Inferior parietal cortex (tissue), 1 donor: ENCODE measurements at regions not wholly inside any gene's neighbourhood (a gene's known extent, or its start where the extent isn't known, plus 50 kb on each side); places are given as distances from the start of the nearest gene placed in this dataset.
"Not testable (repeated sequence)": the region's sequence is repeated elsewhere in the genome, so short reads cannot be mapped to it uniquely, and the experiment has no call there.

Source experiments
- DNase-seq: peaks from one replicate; pipeline ENCODE4 v3.0.0-alpha.2; 2016; ENCODE audit errors: extremely low spot score

DNA sequence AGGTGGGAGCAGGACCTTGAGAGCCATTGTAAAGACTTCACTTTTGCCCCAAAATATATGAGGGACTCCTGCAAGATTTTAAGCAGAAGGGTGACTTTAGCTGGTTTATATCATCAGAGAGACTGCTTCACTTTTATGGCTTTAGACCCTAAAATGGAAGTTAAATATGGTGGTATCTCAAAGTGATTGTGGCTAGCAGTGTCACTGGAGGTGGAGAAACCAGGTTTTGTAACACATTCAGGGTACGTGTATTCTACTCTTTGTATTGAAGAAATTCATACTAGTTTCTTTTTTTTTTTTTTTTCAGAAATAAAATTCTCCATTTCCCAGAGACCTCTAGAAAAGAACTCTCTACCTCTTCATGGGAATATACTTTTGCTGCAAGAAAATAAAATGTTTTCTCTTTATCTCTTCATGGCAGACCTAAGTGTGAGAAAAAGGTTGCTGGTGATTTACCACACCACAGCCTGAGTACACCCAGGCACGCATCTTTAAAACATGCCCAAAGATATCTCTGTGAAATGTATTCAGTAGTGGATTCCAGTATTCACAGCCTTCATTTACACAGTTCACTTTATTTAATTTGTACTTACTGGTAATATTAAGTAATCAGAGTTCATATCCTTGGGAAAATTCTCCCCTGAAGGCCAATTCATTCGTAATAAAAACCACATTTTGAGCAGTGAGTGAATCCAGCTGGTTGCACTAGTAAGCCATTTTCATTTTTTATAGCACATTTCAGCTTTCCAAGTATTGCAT is 74.3 kb upstream of the GUCY1A1 start:
- no peak for DNase-seq

DNA sequence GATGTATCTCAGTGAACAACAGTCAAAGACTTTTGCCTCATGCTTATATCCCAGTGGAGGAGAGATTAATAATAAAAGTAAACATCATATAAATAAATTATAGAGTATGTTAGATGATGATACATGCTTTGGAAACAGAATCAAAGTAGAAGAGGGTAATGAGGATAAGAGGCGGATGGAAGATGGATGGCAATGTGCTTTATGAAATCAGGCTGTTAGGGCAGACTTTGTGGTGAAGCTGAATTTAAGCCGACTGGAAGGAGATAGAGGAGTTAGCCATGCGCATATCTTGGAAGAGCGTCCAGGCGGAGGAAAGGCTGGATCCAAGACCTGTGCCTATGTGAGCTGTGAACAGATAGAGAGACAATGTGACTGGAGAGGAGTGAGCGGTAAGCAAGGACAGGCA is 74.9 kb upstream of the GUCY1A1 start:
- DNase-seq: no peak

DNA sequence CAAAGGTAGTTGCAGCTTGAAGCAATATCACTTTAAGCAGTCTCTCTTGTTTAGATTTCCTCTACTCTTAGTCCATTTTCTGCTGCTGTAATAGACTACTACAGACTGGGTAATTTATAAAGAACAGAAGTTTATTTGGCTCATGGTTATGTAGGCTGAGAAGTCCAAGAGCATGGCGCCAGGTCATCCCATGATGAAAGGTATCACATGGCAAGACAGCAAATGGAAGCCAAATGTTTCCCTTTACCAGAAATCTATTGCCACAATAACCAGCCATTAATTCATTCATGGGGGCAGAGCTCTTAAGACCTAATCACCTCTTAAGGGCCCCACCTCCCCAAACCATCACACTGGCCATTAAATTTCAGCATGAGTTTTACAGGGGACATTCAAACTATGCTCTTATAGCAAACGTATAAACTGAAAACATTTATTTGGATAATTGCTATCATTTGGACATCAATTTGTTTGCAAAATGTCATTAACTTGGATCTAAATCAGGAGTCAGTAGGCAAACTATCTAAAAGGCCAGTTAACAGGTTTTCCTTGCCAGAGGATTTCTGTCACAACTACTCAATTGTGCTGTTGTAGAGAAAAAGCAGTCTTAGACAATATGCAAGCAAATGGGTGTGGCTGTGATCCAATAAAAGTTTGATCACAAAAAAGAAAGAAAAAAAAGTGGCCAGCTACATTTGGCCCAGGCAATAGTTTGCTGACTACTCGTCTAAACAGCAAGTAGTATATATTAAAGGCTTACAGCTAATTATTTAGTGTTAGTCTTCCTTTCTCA is 75.7 kb upstream of the GUCY1A1 start:
- no peak for DNase-seq

DNA sequence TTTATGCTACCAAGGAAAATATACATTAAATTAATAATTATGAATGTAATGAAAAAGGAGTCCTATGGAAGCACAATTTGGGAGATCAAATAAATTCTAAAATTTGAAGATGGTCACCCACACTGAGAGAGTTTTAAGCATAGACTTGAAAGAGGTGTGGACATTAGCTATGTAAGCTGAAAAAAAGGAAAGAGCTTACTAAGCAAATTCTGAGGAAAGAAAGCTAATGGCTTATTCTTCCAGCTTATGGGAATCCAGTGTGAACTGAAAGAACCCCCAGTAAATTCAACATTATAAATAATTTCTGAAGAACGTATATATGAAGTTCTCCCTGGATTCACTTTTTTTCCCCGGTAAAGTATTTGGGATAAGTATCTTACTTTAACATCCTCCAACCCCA is 78.2 kb upstream of the GUCY1A1 start:
- no peak for DNase-seq

DNA sequence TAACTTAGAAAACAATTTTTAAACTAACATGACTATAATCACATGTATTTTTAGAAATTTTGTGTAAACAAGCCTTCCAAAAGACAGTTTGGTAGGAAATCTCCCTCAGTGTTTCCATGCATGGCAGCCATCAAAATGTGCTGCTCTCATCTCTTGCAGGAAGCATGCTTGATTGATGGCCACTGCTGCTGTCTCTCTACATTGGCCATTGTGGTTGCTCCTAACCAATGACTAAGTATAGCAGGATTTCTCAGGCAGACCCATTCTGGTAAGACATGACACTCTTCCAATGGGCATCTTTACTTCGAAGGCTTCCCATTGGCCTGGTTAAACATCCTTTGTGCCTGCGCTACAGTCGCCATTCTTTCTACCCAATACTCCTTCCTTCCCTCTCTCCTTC is 78.9 kb upstream of the GUCY1A1 start:
- DNase-seq: no peak

DNA sequence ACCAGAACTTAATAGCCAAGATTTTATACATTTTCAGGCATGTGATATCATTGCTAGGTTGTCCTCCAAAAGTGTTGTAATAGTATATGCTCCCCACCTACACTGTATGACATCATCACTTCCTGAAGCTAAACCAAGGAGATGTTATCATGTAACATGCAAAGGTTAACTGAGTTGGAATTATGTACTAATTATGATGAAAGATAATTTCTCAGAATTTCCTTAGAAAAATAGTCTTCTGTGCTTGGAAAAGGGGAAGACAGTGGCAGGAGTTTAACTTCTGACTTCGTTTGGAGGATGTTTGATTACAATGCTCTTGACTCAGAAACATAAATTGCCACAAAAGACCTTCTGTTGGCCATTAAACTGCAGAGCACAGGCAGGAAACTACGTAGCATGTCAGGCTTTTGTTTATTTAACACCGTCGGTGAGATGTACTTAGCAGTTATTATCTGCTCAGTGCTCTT is 83.6 kb upstream of the GUCY1A1 start:
- no peak for DNase-seq

DNA sequence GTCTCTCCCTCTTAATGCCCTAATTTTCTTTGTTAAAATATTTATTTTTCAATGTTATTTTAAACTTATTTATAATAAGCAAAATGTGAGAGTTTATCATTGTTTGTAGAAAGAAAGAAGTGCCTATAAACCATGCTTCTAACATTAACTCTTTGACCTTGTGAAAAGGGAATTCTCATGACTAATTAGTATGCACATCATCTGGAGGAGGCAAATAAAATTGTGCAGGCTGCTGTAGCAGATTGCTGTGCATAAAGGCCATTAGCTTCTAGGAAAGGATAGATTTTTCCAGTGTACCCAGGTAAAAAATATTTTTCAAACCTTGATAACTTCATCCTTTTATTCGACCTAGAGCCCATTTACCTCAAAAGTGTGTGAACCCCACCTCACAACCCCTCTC is 84.6 kb upstream of the GUCY1A1 start:
- DNase-seq: no peak

DNA sequence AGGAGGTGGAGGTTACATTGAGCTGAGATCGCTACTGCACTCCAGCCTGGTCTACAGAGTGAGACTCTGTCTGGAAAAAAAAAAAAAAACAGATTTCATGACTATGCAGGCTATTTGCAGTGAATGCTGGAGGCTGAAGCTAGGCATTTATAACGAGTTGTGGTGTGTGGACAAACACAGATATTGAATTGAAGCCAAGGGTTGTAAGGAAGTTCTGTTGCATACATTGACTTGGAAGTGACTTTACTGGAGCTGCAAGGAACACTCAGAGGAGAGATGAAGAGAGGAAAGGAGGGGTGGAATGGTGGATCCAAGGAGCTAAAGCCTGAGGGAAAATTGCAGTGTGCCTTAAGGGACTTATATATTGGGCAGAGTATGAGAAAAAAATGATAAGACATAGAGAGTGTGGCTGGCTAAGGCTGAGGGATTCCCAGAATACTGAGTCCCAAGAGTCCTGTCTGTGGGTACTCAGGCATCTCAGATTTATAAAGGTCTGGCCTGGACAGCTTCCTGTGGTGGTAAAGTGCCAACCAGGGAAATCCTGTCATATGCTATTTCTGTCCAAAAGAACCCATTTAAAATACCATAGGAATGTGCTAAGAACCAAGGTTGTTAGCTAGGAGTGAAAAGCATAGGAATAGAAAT is 87.8 kb upstream of the GUCY1A1 start:
- no peak for DNase-seq

DNA sequence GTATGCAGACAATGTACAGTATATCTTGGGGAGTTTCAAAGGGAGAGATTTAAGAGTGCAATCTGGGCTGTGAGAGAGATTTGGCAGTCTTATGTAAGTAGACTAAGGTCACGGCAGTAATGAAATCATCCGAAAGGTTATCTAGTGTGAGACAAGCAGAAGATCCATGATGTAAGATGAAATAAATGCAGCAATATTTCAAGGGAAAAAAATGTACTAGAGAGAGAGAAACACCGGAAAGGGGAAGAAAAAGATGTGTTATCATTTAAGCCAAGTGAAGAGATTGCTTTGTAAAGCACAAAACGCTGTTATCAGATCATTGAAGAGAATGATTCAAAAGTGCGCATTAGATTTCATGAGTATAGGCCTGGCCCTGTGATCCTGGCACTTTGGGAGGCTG is 88.4 kb upstream of the GUCY1A1 start:
- DNase-seq: no peak

DNA sequence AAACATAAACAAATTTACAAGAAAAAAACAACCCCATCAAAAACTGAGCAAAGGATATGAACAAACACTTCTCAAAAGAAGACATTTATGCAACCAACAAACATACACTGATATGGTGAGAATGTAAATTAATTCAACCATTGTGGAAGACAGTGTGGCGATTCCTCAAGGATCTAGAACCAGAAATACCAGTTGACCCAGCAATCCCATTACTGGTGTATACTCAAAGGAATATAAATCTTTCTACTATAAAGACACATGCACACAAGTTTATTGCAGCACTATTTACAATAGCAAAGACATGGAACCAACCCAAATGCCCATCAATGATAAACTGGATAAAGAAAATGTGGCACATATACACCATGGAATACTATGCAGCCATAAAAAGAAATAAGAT is 92.3 kb upstream of the GUCY1A1 start:
- DNase-seq: not testable (repeated sequence)

DNA sequence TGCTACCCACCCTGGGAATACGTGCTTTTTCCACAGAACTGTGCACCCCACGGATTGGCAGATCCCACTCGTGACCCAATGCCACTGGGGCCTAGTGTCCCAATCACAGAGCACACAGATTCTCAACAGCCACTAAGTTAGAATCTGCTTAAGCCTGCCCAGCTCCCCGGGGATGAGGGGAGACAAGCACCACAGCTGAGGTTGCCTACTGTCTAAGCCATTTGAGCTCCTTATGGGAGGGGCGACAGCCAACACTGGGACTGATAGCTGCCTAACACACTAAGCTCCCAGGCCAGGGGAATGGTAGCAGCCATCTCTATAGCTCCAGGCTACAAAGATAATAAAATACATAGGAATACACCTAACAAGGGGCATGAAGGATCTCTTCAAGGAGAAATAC is 93.5 kb upstream of the GUCY1A1 start:
- no peak for DNase-seq

DNA sequence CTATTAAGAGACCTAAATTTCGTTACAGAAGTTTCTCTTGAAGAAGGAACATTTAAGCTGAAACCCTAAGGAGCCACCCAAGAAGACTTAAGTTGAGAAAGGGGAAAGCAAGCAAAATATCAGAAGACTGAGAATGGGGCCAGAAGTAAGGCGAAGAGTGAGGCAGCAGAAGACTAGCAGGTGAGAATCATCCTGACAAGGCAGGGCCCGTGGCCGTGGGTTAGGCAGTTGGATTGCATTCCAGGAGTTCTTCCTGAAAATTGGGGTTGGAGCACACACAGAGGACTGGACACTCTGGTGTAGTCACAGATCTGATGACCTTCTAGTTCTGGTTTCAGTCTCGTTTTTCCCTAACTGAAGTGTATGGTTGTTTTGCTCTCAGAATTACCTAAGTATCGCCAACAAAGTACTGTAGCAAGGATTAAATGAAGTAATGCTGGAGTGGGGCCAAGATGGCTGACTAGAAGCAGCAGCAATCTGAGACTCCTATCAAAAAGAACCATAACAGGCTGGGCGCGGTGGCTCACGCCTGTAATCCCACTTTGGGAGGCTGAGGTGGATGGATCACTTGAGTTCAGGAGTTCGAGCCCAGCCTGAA is 94.4 kb upstream of the GUCY1A1 start:
- no peak for DNase-seq

DNA sequence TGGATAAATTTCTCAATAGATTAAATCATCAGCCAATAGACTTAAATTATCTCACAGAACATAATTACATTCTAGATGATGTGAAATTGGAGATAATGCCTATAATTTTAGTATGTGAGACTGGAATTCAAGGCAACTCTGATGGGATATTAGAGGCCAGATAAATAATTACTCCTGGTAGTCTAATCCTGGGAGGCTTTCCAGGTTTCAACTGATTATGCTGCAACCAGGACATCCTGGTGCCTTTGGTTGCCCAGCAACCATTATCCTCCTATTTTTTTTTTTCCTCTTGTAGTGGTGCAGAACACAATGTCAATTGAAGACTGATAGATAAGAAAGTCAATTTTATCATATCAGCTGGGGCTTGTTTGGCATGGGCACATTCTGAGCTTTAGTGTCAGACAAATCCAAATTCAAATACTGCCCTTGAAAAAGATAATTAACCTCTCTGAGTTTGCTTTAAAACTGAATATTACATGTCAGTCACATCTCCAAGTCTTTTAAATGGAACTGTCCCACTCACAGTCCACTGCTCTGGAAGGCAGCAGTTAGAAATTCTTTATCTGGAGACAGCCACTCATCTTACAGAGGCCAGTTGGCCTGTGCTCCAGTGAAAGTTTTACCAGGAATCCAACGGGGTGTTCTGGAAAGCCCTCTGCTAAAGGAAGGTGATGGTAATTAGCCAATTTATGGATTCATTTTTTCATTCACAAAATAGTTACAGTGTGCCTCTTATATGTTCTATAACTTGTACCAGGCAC is 95.3 kb upstream of the GUCY1A1 start:
- DNase-seq: no peak

DNA sequence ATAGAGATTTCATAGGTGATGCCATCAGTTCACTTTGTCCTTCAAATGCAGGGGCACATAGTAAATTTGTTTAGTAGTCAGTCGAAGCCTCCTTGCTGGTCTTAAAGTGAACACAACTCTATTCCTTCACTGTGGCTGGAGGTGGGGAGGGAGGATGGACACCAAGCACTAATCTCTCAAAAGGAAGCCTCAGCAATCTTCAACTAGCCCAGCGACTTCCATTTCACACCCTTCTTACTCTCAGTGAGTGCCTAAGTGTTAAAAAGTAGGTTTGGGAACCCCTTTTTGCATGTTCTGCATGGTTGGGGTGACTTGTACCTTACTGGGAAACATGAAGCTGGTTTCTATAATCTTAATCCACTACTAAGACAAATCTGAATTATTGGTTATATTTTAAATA is 96.0 kb upstream of the GUCY1A1 start:
- no peak for DNase-seq

DNA sequence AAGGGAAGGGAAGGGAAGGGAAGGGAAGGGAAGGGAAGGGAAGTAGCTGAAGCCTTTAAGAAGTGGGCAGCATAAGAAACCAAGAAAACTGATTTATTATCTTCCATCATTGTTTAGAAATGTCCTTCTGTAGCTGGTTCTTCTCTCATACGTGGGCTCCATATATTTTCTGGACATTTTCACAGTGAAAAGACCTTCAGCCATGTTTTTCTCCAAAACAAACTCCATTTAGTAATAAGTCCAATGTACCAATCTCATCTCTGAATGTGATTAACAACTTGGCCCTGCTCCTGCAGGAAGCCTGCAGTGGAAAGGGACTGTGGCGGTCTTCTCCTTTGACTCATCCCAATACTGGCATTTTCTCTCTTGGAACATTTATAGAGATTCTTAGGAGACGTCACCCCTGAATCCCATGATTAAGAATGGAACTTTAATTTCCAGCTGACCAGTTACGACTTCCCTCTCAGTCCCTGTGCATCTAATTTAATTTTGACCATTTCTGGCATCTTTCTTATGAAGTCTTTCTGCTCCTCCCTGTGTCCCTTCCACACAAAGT is 96.6 kb upstream of the GUCY1A1 start:
- no peak for DNase-seq

DNA sequence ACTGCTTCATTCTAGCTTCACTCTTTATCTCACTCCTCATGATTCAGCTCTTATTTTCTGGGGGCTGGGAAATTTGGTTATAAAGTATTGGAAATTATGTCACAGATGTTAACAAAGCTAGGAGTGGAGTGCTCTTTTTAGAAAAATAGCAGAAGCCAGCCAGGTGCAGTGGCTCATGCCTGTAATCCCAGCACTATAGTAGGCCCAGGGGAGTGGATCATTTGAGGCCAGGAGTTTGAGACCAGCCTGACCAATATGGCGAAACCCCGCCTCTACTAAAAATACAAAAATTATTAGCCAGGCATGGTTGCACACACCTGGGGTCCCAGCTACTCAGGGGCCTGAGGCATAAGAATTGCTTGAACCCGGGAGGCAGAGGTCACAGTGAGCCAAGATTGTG is 97.2 kb upstream of the GUCY1A1 start:
- no peak for DNase-seq

DNA sequence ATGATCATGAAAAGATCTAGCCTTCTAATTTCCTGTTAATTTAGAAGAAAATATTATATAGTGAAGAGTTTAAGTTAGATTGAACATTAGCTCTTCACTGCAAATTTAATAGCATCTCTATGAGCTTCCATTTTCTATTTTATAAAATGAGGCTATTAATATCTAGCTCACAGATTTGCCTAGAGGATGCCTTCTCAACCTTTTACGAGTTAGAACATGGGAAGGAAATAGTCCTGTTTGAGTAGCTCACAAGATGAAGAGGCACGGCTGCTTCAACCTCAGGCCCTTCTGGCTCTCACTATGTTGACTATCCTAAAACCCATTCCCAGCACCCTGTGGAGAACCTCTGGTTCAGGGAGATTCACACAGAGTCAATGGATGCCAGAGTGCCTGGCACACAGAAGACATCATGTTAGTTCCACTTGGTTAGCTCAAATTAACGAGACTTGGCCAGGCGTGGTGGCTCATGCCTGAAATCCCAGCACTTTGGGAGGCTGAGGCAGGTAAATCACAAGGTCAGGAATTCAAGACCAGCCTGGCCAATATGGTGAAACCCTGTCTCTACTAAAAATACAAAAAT is 97.9 kb upstream of the GUCY1A1 start:
- DNase-seq: no peak

DNA sequence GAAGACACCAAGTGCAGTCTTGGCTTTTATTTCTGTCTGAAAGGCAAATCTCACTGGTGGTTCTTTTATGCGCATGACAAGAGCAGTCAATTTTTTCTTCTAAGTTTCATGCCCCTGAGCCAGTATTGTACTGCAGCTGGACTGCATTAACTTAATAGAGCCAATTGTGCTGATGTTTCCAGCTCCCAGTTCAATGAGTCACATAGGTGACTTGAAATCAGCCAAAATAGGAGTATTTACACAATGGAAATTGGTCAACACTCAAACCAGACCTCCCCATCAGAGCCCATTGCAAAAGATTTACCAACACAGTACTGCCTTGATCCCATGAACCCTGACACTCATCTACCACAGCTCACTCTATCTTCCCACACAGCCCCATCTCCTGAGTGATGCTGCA is 100.3 kb upstream of the GUCY1A1 start:
- DNase-seq: no peak

DNA sequence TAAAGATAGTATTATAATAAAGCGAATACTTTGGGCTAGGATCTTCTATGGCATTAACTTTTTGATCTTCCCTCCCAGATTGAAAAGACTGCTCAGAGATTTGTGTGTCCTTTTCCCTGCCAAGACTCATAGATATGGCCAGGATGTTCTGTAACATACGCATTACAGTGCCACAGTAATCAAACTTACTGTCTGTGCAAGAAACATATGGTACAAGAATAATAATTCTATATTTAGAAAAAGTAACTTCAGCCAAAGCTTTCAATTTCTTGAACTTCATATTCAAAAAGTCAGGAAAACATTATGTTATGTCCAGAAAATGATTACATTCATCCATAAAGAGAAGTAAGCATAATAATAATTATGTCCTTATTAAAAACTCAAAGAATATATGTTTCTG is 100.9 kb upstream of the GUCY1A1 start:
- DNase-seq: no peak

DNA sequence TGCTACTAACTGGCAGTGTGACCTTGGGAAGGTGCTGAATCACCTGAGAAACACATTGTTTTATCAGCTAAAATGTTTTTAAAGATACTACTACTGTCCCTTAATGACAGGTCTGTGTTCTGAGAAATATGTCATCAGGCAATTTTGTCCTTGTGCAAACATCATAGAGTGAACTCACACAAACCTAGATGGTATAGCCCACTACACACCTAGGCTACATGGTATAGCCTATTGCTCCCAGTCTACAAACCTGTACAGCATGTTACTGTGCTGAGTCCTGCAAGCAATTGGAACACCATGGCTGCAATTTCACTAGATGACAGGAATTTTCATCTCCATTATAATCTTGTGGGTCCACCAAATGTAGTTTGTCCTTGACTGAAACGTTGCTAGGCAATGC is 101.3 kb upstream of the GUCY1A1 start:
- DNase-seq: no peak

DNA sequence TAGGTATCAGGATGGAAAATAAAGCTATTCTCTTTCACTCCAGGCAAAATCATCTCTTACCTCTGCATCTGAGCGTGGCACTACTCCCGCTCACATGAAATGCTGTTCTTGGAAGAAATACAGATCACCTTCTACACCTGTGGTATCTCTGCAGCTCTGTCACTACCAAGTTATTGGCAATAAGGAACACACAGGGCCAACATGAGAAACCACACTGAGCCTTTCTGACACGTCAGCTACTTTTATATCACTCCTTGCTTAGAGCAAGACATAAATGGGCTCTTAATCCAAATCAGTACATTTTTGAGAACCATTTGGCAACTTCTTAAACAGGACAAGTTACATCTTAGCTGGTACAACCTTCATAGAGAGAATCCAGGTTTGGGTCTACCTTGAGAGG is 101.8 kb upstream of the GUCY1A1 start:
- no peak for DNase-seq
